Brain microvascular endothelial cell (primary cell): ENCODE measurements at regions not wholly inside any gene's neighbourhood (a gene's known extent, or its start where the extent isn't known, plus 50 kb on each side); places are given as distances from the start of the nearest gene placed in this dataset.

Experiments
- DNase-seq: peaks from one replicate; pipeline ENCODE4 v3.0.0-alpha.2; 2020
- H3K27ac ChIP-seq: fragments of 250-450 bp; sonication (Bioruptor Pico); 2 replicates; pipeline ENCODE4 v1.5.1; 2020; ENCODE audit warnings: mild to moderate bottlenecking, moderate library complexity
- H3K27me3 ChIP-seq: fragments of 250-450 bp; sonication (Bioruptor Pico); replicated peaks from 2 replicates; pipeline ENCODE4 v1.5.1; 2020; ENCODE audit warnings: mild to moderate bottlenecking
- H3K36me3 ChIP-seq: fragments of 250-450 bp; sonication (Bioruptor Pico); replicated peaks from 2 replicates; pipeline ENCODE4 v1.5.1; 2020; ENCODE audit warnings: mild to moderate bottlenecking
- H3K4me3 ChIP-seq: 2 replicates; pipeline ENCODE4 v1.5.1; 2011; ENCODE audit warnings: low read depth, mild to moderate bottlenecking, control low read depth, low read length, moderate library complexity
- in situ Hi-C: cut with HindIII; loops from 2 replicates; pipeline ENCODE4 v1.10.0; 2017; ENCODE audit warnings: low sequenced_read_pairs, low pct_ligation_motif_present
- TF ChIP-seq, protein P1 (sequence below): IDR thresholded peaks from 2 replicates; pipeline ENCODE4 v1.5.1; 2011; ENCODE audit warnings: low read depth, mild to moderate bottlenecking, moderate library complexity, low read length, control low read depth, inconsistent platforms; ENCODE audit errors: missing control alignments

DNA sequence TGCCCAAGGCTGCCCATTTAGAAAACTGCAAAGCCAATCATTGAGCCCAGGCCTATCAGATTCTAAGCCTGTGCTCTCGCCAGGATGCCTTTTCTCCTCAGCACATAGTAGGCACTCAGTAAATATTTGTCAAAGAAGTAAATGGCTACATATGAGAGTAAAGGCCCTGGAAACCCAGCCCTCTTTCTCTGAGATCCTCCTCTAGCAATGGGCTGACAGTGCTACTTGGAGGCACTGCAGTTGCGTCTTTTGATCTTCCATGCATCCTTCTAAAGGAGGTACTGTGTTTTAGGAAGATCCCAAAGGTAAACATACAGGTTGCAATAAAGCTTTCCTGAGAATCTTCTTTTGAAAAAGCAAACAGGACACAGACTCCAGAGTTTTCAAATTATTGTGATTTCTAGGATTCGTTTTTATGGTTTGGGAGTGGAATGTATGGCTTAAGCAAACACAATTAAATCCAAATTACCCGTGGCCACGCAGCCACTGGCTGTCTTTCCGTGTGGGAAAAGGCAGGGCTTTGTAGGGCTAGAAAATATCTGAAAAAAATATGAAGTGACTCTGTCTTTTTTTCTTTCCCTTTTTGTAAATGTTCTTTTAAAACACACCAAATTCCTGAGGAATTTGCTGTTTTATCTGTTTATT, 151.3 kb upstream of the BMPER start:
- in situ Hi-C loops = no loop called here
- DNase-seq = no peak
- no peaks in the 10 kb centered on the region for H3K36me3 ChIP-seq
- H3K4me3 ChIP-seq = no peak overlapping the region
- H3K27me3 ChIP-seq = no peaks in the 10 kb centered on the region
- TF ChIP-seq, protein P1, sequence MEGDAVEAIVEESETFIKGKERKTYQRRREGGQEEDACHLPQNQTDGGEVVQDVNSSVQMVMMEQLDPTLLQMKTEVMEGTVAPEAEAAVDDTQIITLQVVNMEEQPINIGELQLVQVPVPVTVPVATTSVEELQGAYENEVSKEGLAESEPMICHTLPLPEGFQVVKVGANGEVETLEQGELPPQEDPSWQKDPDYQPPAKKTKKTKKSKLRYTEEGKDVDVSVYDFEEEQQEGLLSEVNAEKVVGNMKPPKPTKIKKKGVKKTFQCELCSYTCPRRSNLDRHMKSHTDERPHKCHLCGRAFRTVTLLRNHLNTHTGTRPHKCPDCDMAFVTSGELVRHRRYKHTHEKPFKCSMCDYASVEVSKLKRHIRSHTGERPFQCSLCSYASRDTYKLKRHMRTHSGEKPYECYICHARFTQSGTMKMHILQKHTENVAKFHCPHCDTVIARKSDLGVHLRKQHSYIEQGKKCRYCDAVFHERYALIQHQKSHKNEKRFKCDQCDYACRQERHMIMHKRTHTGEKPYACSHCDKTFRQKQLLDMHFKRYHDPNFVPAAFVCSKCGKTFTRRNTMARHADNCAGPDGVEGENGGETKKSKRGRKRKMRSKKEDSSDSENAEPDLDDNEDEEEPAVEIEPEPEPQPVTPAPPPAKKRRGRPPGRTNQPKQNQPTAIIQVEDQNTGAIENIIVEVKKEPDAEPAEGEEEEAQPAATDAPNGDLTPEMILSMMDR = no peak
- H3K27ac ChIP-seq = no peak overlapping the region

DNA sequence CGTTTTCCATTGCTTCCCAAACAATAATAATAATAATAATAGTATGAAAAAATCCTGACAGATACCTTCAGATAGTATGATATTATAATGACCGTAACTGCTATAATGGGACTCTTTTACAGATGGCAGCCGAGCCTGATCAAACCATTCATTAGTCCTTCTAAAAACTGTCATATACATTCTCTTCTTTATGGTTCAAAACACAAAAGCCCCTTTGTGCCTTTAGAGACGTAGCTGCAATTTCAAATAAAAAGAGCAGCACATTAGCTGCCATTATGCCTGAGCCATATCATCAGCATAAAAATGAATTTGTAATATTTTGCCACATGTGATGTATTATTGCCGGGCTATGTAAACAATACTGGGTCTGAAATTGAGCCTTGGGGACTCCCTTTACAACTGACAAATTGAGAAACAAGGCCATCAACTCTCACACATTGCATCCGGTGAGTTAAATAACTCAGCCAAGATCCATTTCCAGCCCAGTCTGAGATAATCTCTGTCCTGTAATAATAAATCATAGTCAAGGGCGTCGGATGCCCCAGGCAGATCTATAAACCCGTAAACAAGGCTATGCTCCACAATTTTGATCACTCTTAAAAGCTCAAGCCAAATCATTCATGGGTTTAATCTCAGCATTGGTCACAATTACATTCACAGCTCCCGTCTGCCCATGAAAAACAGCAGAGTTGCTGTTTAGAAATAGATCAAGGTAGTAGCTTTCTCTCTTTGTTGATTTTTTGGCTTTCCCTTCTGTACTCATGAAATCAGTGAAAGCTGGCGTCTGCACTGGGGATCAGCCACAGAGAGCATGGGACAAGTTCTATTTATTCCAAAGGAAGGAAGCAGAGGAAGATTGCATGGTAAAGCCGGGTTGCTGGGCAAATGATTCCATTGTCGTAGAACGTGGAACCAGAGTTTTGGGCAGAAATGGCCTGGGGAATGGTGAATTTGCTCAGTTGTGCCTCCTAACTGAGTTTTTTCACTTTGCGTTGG, 150.1 kb upstream of the BMPER start:
- Histone ChIP-seq H3K27ac (no peak overlapping the region), H3K4me3 (no peak overlapping the region), H3K36me3 (no peaks in the 10 kb centered on the region), H3K27me3 (no peaks in the 10 kb centered on the region)
- TF ChIP-seq, protein P1 = no peak
- no peak for DNase-seq
- in situ Hi-C loops = no loop called here

DNA sequence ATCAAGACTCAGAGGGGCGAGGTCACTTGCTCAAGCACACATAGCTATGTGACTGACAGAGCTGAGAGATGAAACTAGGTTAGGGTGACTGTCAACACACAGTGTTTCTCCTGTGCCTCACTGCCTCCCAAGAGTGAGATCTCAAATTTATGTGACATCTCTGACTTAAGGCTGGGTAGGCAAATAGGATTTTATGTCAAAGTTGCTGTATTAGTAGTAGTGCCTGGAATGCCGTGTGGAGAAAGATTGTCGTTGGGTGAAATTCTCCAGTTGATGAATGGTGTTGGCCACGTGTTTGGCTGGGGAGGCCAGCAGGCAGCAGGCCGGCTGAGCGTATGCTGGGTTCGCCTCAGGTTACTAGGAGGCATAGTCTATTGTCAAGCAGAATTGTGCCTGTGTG, 148.3 kb upstream of the BMPER start:
- TF ChIP-seq, protein P1 = no peak
- no peak overlapping the region for H3K27ac ChIP-seq
- no peaks in the 10 kb centered on the region for H3K27me3 ChIP-seq
- H3K4me3 ChIP-seq = no peak overlapping the region
- no peak for DNase-seq
- in situ Hi-C loops = no loop called here
- H3K36me3 ChIP-seq = no peaks in the 10 kb centered on the region

DNA sequence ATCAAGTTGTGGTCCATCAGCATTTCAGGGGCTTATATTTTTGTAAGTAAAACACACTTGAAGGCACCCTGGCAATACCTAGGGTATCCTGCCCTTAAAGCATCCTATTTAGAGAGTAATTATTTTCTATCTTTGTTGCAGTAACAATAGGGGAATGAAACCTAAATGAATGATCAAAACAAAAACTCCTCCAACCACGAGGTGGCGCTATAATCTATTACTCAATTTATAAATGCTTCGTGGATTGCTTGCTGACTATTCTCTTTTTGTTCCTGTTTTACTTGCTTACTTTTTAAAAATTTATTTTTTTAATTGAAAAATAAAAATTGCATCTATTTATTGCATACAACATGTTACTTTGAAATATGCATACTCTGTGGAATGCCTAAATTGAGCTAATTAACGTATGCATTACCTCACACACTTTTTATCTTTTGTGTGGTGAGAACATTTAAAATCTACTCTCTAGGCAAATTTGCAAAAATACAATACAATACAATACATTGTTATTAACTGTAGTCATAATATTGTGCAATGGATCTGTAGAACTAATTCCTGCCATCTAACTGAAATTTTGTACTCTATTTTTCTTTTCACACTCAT, 147.7 kb upstream of the BMPER start:
- DNase-seq = peak; percentile 59
- in situ Hi-C loops = no loop called here
- no peak overlapping the region for H3K27ac ChIP-seq
- TF ChIP-seq, protein P1 = peak; percentile 47
- H3K27me3 ChIP-seq = no peaks in the 10 kb centered on the region
- no peaks in the 10 kb centered on the region for H3K36me3 ChIP-seq
- no peak overlapping the region for H3K4me3 ChIP-seq

DNA sequence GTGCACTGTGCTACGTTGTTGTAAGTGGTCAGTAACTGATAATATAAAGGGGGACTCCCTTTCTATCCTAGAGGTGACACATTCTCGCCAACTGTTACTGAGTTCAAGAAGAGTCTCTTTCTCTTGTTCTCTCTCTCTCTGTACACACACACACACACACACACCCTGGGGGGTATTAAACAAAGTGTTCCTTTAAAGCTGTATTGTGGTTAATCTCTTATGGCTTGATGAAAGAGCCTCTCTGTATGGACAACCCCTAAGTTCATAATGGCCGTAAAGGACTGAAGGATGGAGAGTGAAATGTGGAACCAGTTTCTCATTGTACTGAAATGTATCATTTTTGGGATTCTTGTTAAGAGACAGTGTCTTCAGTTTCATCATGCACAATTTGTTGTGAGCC, 145.2 kb upstream of the BMPER start:
- TF ChIP-seq, protein P1 = no peak
- H3K36me3 ChIP-seq = no peaks in the 10 kb centered on the region
- in situ Hi-C loops = no loop called here
- DNase-seq = no peak
- no peak overlapping the region for H3K4me3 ChIP-seq
- H3K27ac ChIP-seq = no peak overlapping the region
- H3K27me3 ChIP-seq = no peaks in the 10 kb centered on the region
